H1 (cell line): ENCODE measurements at regions not wholly inside any gene's neighbourhood (a gene's known extent, or its start where the extent isn't known, plus 50 kb on each side); places are given as distances from the start of the nearest gene placed in this dataset.

ENCODE experiments used
- CTCF ChIA-PET: fragments of 300-600 bp; sonication (Branson Sonifier 250); formaldehyde crosslinking; loops from one replicate; lab custom pipeline; 2021; ENCODE audit not compliant: partially characterized antibody; lab: Charles Lee
- POLR2A ChIA-PET: fragments of 300-600 bp; sonication (Branson Sonifier 250); formaldehyde crosslinking; loops from one replicate; lab custom pipeline; 2021; ENCODE audit warnings: inconsistent platforms; ENCODE audit not compliant: partially characterized antibody; lab: Charles Lee
- DNase-seq, 2 experiments: peaks; one replicate each; pipeline versions ENCODE4 v3.0.0 to v3.0.0-alpha.2; 2010 to 2022; ENCODE audit warnings: low spot score in 2 of 2, low read depth in 1 of 2, mixed read lengths in 1 of 2
- FAIRE-seq: peaks from 2 replicates; lab custom pipeline; 2011; peaks lifted over from hg19 to GRCh38; lab: Jason Lieb, UNC
- H2AFZ ChIP-seq: 2 replicates; pipeline ENCODE4 v1.8.1; 2012; ENCODE audit warnings: low read length, inconsistent platforms
- H2AK5ac ChIP-seq: 2 replicates; pipeline ENCODE4 v1.6.1; 2013; ENCODE audit warnings: low read depth, low read length
- H2BK120ac ChIP-seq: replicated peaks from 2 replicates; pipeline ENCODE3; 2013; ENCODE audit warnings: low read depth, low read length, inconsistent platforms
- H2BK12ac ChIP-seq: 2 replicates; pipeline ENCODE4 v1.6.1; 2013; ENCODE audit warnings: low read depth, low read length
- H2BK15ac ChIP-seq: 2 replicates; pipeline ENCODE4 v1.6.1; 2013; ENCODE audit warnings: low read length
- H2BK20ac ChIP-seq: 2 replicates; pipeline ENCODE4 v1.6.1; 2013; ENCODE audit warnings: low read length
- H2BK5ac ChIP-seq: 2 replicates; pipeline ENCODE4 v1.6.1; 2013; ENCODE audit warnings: low read depth, low read length
- H3K14ac ChIP-seq: 2 replicates; pipeline ENCODE4 v1.6.1; 2013; ENCODE audit warnings: inconsistent platforms; ENCODE audit not compliant: insufficient read length
- H3K18ac ChIP-seq: 2 replicates; pipeline ENCODE4 v1.6.1; 2013; ENCODE audit warnings: low read length; ENCODE audit errors: extremely low read depth
- H3K23ac ChIP-seq: 2 replicates; pipeline ENCODE4 v1.6.1; 2013; ENCODE audit warnings: inconsistent platforms; ENCODE audit not compliant: insufficient read length
- H3K23me2 ChIP-seq: 2 replicates; pipeline ENCODE4 v1.6.1; 2013; ENCODE audit warnings: low read depth, low read length
- H3K27ac ChIP-seq: 2 replicates; pipeline ENCODE4 v1.6.1; 2011; ENCODE audit warnings: low read depth, low read length, inconsistent platforms
- H3K27me3 ChIP-seq, 4 experiments: replicated peaks in 1 of 4; 1 replicate in 1 of 4; 2 replicates in 3 of 4; pipeline versions ENCODE4 v1.6.1 to v1.8.1; 2011 to 2013; ENCODE audit warnings: low read length in 3 of 4, mild to moderate bottlenecking in 3 of 4, inconsistent platforms in 2 of 4, mixed read lengths in 2 of 4, moderate library complexity in 1 of 4; ENCODE audit not compliant: control insufficient read depth in 3 of 4, insufficient read depth in 3 of 4; ENCODE audit errors: extremely low read depth in 1 of 4
- H3K36me3 ChIP-seq, 4 experiments: 2 replicates each; pipeline versions ENCODE4 v1.6.1 to v1.8.1; 2011 to 2013; ENCODE audit warnings: mild to moderate bottlenecking in 4 of 4, low read length in 3 of 4, moderate library complexity in 2 of 4, control low read depth in 1 of 4, inconsistent platforms in 1 of 4; ENCODE audit not compliant: insufficient read depth in 4 of 4, control insufficient read depth in 2 of 4
- H3K4ac ChIP-seq: replicated peaks from 2 replicates; pipeline ENCODE3; 2013; ENCODE audit warnings: low read length, low read depth, mixed read lengths, inconsistent platforms; ENCODE audit not compliant: insufficient read length
- H3K4me1 ChIP-seq, 4 experiments: replicated peaks in 1 of 4; 1 replicate in 1 of 4; 2 replicates in 3 of 4; pipeline versions ENCODE4 v1.6.1 to v1.8.1; 2011 to 2013; ENCODE audit warnings: low read length in 3 of 4, inconsistent platforms in 2 of 4, mixed read lengths in 1 of 4; ENCODE audit not compliant: insufficient read depth in 4 of 4, control insufficient read depth in 3 of 4
- H3K4me2 ChIP-seq, 2 experiments: 2 replicates each; pipeline versions ENCODE4 v1.6.1 to v1.8.1; 2011 to 2013; ENCODE audit warnings: low read depth in 2 of 2, low read length in 2 of 2, control low read depth in 1 of 2, inconsistent platforms in 1 of 2, mild to moderate bottlenecking in 1 of 2; ENCODE audit not compliant: insufficient read depth in 1 of 2
- H3K4me3 ChIP-seq, 4 experiments: fragments of 200-600, 300-600 bp in 1 of 4; sonication (generic), shearing (Covaris generic), sonication (Bioruptor Twin) in 1 of 4; 2 replicates each; pipeline versions ENCODE4 v1.5.1 to v1.8.1; 2011 to 2016; ENCODE audit warnings: low read length in 4 of 4, low read depth in 3 of 4, control low read depth in 2 of 4, inconsistent platforms in 2 of 4, mild to moderate bottlenecking in 2 of 4, mixed read lengths in 1 of 4, moderate library complexity in 1 of 4; ENCODE audit not compliant: insufficient read depth in 2 of 4; ENCODE audit errors: extremely low read depth in 1 of 4
- H3K56ac ChIP-seq: replicated peaks from 2 replicates; pipeline ENCODE3; 2013; ENCODE audit warnings: low read depth, mild to moderate bottlenecking, mixed read lengths, low read length, inconsistent platforms; ENCODE audit not compliant: insufficient read length
- H3K79me1 ChIP-seq: 2 replicates; pipeline ENCODE4 v1.6.1; 2013; ENCODE audit warnings: low read depth, low read length, control low read depth
- H3K79me2 ChIP-seq, 2 experiments: 2 replicates each; pipeline versions ENCODE4 v1.6.1 to v1.8.1; 2012 to 2013; ENCODE audit warnings: low read length in 2 of 2, mild to moderate bottlenecking in 2 of 2, inconsistent platforms in 1 of 2; ENCODE audit not compliant: insufficient read depth in 2 of 2, control insufficient read depth in 1 of 2
- H3K9ac ChIP-seq, 4 experiments: replicated peaks in 1 of 4; 1 replicate in 1 of 4; 2 replicates in 3 of 4; pipeline versions ENCODE4 v1.6.1 to v1.8.1; 2011 to 2013; ENCODE audit warnings: low read depth in 3 of 4, low read length in 3 of 4, control low read depth in 2 of 4, mild to moderate bottlenecking in 2 of 4, moderate library complexity in 2 of 4, inconsistent platforms in 1 of 4; ENCODE audit errors: extremely low read depth in 1 of 4
- H3K9me3 ChIP-seq, 2 experiments: 2 replicates each; pipeline versions ENCODE4 v1.6.1 to v1.8.1; 2012 to 2013; ENCODE audit warnings: mild to moderate bottlenecking in 2 of 2, moderate library complexity in 2 of 2, control low read depth in 1 of 2, inconsistent platforms in 1 of 2, low read depth in 1 of 2, low read length in 1 of 2, mixed read lengths in 1 of 2; ENCODE audit not compliant: insufficient read depth in 2 of 2
- H4K20me1 ChIP-seq, 2 experiments: replicated peaks in 1 of 2; 2 replicates each; pipeline versions ENCODE3 to v1.8.1; 2011 to 2013; ENCODE audit warnings: inconsistent platforms in 2 of 2, low read length in 2 of 2, mild to moderate bottlenecking in 1 of 2; ENCODE audit not compliant: insufficient read depth in 2 of 2, control insufficient read depth in 1 of 2
- H4K5ac ChIP-seq: 2 replicates; pipeline ENCODE4 v1.6.1; 2013; ENCODE audit warnings: low read length, low read depth, mixed read lengths, inconsistent platforms; ENCODE audit not compliant: insufficient read length
- H4K8ac ChIP-seq: 2 replicates; pipeline ENCODE4 v1.8.0; 2013; ENCODE audit warnings: mild to moderate bottlenecking, moderate library complexity, low read length, inconsistent platforms; ENCODE audit not compliant: insufficient read depth; ENCODE audit errors: extremely low read depth
- H4K91ac ChIP-seq: replicated peaks from 2 replicates; pipeline ENCODE3; 2013; ENCODE audit warnings: low read length, mixed read lengths, inconsistent platforms; ENCODE audit not compliant: insufficient read length
- RAD21 ChIP-seq, 2 experiments: IDR thresholded peaks in 1 of 2; conservative IDR thresholded peaks in 1 of 2; 2 replicates each; pipeline ENCODE4 v1.6.1; 2011; ENCODE audit warnings: low read depth in 2 of 2, low read length in 2 of 2, improper control_type of control experiment in 1 of 2, inconsistent platforms in 1 of 2, mild to moderate bottlenecking in 1 of 2, moderate library complexity in 1 of 2
- SUZ12 ChIP-seq: fragments of 200-600 bp; sonication (generic); IDR thresholded peaks from 2 replicates; pipeline ENCODE4 v1.6.1; 2012; ENCODE audit warnings: mild to moderate bottlenecking, inconsistent platforms, low read length, moderate library complexity, mixed read lengths
- WGBS, 2 experiments: shearing (Covaris generic) in 1 of 2; methylation state at CpG; one replicate each; pipeline versions ENCODE4 v1.1.6 to v1.1.7; 2013 to 2015; ENCODE audit warnings: low lambda C conversion rate in 2 of 2, mixed read lengths in 2 of 2, inconsistent platforms in 1 of 2, low coverage in 1 of 2, missing lambda C conversion rate in 1 of 2; ENCODE audit not compliant: insufficient replicate concordance in 2 of 2, insufficient coverage in 1 of 2, insufficient read length in 1 of 2; ENCODE audit errors: extremely low coverage in 1 of 2, missing lambda C conversion rate in 1 of 2; 5-methylcytosine and 5-hydroxymethylcytosine counted together
- TF ChIP-seq, protein P1 (sequence below), 3 experiments: IDR thresholded peaks; 1 replicate in 2 of 3; 2 replicates in 1 of 3; pipeline versions ENCODE4 v1.5.1 to v1.6.1; 2011; ENCODE audit warnings: low read length in 3 of 3, mild to moderate bottlenecking in 3 of 3, inconsistent platforms in 2 of 3, low read depth in 1 of 3, moderate library complexity in 1 of 3; ENCODE audit not compliant: insufficient read depth in 1 of 3; ENCODE audit errors: control extremely low read depth in 1 of 3

DNA sequence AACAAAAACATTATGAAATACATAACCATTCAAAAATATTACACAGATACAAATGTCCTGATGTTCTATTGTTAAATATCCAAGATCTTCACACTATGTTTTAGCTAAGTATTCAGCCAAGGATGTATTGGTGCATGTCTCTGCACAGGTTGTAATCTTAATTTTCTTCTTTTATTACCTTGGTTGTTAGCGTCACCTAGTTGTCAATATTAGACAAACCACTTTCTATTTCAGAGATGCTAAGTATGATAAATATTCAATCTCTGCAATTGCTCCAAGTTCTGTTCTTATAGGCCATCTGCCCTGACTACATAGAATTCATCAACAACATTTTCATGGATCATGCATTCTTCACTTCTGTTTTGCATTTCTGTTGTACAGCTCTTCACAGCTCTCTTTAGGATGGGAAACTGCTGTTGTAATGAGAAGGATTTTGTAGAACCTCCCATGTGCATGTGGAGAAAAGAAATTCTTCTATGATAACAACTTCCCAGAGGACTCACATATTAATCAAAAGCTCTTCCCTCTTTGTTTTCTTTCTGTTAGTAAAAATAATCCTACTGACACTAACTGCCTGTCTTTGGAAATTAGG is 380.1 kb downstream of the NUF2 start:
- WGBS, 2 experiments = 88% methylated on average over 1 of the region's 1 CpG; no CpG with 5 or more reads in 1 of the 2 experiments
- Histone ChIP-seq H2BK20ac (no peak overlapping the region), H3K23me2 (no peaks in the 10 kb centered on the region; the same call in 1 of the 2 replicates), H3K4me3 (no peak overlapping the region), H4K20me1 (no peaks in the 10 kb centered on the region), H3K14ac (no peak overlapping the region), H3K56ac (no peak overlapping the region), H3K4ac (no peak overlapping the region), H4K8ac (no peak overlapping the region)
- POLR2A ChIA-PET = no interaction called here
- CTCF ChIA-PET = interaction anchor here (0.7 to 1.9 kb wide), 6 partner anchors 164 to 290 kb away, joined by 3 to 10 read pairs (median 4); no protein-coding TSS in a partner anchor
- no peak for TF ChIP-seq SUZ12
- peak; percentile 50 to 62 for TF ChIP-seq RAD21 (IDR thresholded peaks at IDR 0.05 in 1 of 2, conservative IDR thresholded peaks at IDR 0.05 in 1 of 2; ENCODE audit: low read depth in 2 of 2, low read length in 2 of 2)
- TF ChIP-seq, protein P1, sequence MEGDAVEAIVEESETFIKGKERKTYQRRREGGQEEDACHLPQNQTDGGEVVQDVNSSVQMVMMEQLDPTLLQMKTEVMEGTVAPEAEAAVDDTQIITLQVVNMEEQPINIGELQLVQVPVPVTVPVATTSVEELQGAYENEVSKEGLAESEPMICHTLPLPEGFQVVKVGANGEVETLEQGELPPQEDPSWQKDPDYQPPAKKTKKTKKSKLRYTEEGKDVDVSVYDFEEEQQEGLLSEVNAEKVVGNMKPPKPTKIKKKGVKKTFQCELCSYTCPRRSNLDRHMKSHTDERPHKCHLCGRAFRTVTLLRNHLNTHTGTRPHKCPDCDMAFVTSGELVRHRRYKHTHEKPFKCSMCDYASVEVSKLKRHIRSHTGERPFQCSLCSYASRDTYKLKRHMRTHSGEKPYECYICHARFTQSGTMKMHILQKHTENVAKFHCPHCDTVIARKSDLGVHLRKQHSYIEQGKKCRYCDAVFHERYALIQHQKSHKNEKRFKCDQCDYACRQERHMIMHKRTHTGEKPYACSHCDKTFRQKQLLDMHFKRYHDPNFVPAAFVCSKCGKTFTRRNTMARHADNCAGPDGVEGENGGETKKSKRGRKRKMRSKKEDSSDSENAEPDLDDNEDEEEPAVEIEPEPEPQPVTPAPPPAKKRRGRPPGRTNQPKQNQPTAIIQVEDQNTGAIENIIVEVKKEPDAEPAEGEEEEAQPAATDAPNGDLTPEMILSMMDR (IDR thresholded peaks at IDR 0.05; ENCODE audit: control extremely low read depth in 1 of 3, insufficient read depth in 1 of 3, low read depth in 1 of 3, low read length in 3 of 3) = peak in 1 of 3 experiments; percentile 1; a peak in 2 of 4 replicates
- TF ChIP-seq, all 59 proteins: peak for 2
- FAIRE-seq (no peak), DNase-seq (no peak)
- Histone ChIP-seq H3K4me2 (no peak overlapping the region), H3K23ac (no peak overlapping the region), H2BK120ac (no peak overlapping the region), H2BK15ac (no peak overlapping the region), H3K79me2 (no peaks in the 10 kb centered on the region), H3K79me1 (no peaks in the 10 kb centered on the region), H2AFZ (no peak overlapping the region), H3K27ac (no peak overlapping the region), H3K27me3 (no peaks in the 10 kb centered on the region), H4K91ac (no peak overlapping the region), H2BK5ac (no peak overlapping the region), H3K18ac (no peak overlapping the region), H3K9ac (no peak overlapping the region), H2AK5ac (no peak overlapping the region), H4K5ac (no peak overlapping the region), H2BK12ac (no peak overlapping the region), H3K4me1 (no peaks in the 10 kb centered on the region), H3K36me3 (no peaks in the 10 kb centered on the region), H3K9me3 (no peaks in the 10 kb centered on the region)
